Brain microvascular endothelial cell (primary cell): ENCODE measurements at regions not wholly inside any gene's neighbourhood (a gene's known extent, or its start where the extent isn't known, plus 50 kb on each side); places are given as distances from the start of the nearest gene placed in this dataset.

Experiments used
- DNase-seq: peaks from one replicate; pipeline ENCODE4 v3.0.0-alpha.2; 2020
- H3K27ac ChIP-seq: fragments of 250-450 bp; sonication (Bioruptor Pico); 2 replicates; pipeline ENCODE4 v1.5.1; 2020; ENCODE audit warnings: mild to moderate bottlenecking, moderate library complexity
- H3K27me3 ChIP-seq: fragments of 250-450 bp; sonication (Bioruptor Pico); replicated peaks from 2 replicates; pipeline ENCODE4 v1.5.1; 2020; ENCODE audit warnings: mild to moderate bottlenecking
- H3K36me3 ChIP-seq: fragments of 250-450 bp; sonication (Bioruptor Pico); replicated peaks from 2 replicates; pipeline ENCODE4 v1.5.1; 2020; ENCODE audit warnings: mild to moderate bottlenecking
- H3K4me3 ChIP-seq: 2 replicates; pipeline ENCODE4 v1.5.1; 2011; ENCODE audit warnings: low read depth, mild to moderate bottlenecking, control low read depth, low read length, moderate library complexity
- in situ Hi-C: cut with HindIII; loops from 2 replicates; pipeline ENCODE4 v1.10.0; 2017; ENCODE audit warnings: low sequenced_read_pairs, low pct_ligation_motif_present
- TF ChIP-seq, protein P1 (sequence below): IDR thresholded peaks from 2 replicates; pipeline ENCODE4 v1.5.1; 2011; ENCODE audit warnings: low read depth, mild to moderate bottlenecking, moderate library complexity, low read length, control low read depth, inconsistent platforms; ENCODE audit errors: missing control alignments

DNA sequence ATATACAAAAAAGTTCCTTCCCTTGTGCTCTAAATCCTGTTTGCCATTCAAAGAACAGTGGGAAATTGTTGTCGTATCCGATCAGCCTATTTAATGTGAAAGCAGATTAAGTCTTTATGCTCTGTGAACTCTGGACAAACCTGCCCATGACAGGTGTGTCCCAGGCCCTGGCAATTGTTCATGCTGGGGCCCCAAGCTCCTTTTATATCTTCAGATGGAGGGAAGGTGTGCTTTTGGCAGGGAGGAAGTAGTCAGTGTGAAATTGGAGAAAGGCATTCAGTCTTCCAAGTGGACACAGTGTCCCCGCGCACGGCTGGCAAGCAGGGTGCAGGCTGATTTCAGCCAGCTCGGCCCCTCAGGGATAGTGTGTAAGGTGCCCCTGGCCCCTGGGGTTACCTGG, 135.1 kb upstream of the F3 start:
- TF ChIP-seq, protein P1, sequence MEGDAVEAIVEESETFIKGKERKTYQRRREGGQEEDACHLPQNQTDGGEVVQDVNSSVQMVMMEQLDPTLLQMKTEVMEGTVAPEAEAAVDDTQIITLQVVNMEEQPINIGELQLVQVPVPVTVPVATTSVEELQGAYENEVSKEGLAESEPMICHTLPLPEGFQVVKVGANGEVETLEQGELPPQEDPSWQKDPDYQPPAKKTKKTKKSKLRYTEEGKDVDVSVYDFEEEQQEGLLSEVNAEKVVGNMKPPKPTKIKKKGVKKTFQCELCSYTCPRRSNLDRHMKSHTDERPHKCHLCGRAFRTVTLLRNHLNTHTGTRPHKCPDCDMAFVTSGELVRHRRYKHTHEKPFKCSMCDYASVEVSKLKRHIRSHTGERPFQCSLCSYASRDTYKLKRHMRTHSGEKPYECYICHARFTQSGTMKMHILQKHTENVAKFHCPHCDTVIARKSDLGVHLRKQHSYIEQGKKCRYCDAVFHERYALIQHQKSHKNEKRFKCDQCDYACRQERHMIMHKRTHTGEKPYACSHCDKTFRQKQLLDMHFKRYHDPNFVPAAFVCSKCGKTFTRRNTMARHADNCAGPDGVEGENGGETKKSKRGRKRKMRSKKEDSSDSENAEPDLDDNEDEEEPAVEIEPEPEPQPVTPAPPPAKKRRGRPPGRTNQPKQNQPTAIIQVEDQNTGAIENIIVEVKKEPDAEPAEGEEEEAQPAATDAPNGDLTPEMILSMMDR = no peak
- Histone ChIP-seq H3K36me3 (no peaks in the 10 kb centered on the region), H3K4me3 (no peak overlapping the region), H3K27me3 (no peaks in the 10 kb centered on the region), H3K27ac (no peak overlapping the region)
- DNase-seq = no peak
- in situ Hi-C loops = no loop called here

DNA sequence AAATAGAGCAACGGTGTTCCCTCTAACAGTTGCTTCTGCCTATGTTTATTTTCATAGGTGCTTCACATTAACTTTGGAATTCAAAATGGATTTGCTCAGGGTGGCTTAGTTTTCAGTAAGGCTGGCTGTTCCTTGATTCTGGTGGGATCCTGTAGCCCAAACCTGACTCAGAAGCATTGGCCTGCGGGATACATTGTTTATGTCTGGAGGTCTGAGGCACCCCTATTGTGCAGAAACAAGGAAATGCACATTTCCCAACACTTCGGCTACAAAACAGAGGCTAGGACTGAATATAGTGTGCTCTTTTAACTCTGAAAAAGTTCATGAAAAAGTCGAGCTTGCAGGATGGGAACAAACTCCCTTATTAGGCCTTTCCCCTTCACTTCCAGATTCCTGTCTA, 133.8 kb upstream of the F3 start:
- no peak overlapping the region for H3K27ac ChIP-seq
- no peak for DNase-seq
- in situ Hi-C loops = no loop called here
- TF ChIP-seq, protein P1 = no peak
- no peaks in the 10 kb centered on the region for H3K36me3 ChIP-seq
- H3K4me3 ChIP-seq = no peak overlapping the region
- H3K27me3 ChIP-seq = no peaks in the 10 kb centered on the region

DNA sequence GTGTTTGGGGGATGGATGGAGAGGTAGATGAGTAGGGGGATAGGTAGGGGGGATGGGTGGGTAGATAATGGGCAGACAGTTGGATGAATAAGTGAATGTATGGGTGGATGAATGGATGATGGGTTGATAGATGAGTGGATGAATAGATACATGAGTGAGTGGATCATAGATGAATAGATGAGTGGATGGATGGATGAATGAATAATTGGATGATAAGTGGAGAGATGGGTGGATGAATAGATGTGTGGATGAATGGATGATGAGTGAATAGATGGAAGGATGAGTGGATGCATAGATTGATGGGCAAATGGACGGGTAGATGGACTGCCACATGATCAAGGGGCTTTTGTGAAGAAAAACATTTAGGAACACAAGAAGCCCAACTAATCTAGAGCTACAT, 133.3 kb upstream of the F3 start:
- no peaks in the 10 kb centered on the region for H3K27me3 ChIP-seq
- no peak for DNase-seq
- TF ChIP-seq, protein P1 = no peak
- in situ Hi-C loops = no loop called here
- no peak overlapping the region for H3K4me3 ChIP-seq
- no peak overlapping the region for H3K27ac ChIP-seq
- H3K36me3 ChIP-seq = no peaks in the 10 kb centered on the region

DNA sequence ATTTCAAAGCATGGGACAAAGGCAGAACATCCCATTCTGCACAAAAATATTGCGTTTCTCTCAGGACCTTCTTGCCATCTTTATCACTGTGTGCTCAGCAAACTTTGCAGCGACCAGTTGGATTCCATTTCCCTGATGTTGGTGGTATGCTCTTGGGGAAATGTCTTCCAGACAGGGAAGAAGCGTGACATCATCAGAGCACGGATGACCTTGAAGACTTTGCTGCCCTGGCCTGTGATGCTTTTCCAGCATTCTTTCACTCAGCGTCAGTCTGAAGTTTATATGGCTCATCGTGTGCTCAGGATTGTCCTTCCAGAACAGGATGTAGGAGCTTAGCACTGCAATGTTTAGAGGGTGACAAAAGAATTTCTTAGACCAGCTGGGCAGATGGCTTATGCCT, 131.4 kb upstream of the F3 start:
- in situ Hi-C loops = no loop called here
- Histone ChIP-seq H3K4me3 (no peak overlapping the region), H3K27ac (no peak overlapping the region), H3K36me3 (no peaks in the 10 kb centered on the region), H3K27me3 (no peaks in the 10 kb centered on the region)
- DNase-seq = peak; percentile 63
- TF ChIP-seq, protein P1 = no peak

DNA sequence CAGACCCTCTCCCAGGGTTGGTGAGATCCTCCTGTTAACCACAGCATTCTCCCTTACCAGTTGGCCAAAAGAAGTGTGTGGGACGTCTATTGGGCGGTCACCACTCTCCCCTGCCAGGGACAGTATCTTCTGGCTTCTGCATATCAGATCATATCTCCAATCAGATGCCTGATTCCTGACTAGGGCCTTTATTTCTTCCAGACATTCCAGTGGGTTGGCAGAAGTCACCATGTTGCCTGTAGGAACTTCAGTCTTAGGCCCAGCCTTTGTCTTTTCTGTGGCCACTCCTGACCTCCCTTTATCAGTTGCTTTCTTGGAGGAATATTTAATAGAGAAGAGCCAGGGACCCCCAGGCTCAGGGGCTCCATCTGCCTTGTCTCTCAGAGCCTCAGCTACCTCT, 130.4 kb upstream of the F3 start:
- Histone ChIP-seq H3K4me3 (no peak overlapping the region), H3K36me3 (no peaks in the 10 kb centered on the region), H3K27ac (no peak overlapping the region), H3K27me3 (no peaks in the 10 kb centered on the region)
- in situ Hi-C loops = no loop called here
- TF ChIP-seq, protein P1 = no peak
- DNase-seq = no peak

DNA sequence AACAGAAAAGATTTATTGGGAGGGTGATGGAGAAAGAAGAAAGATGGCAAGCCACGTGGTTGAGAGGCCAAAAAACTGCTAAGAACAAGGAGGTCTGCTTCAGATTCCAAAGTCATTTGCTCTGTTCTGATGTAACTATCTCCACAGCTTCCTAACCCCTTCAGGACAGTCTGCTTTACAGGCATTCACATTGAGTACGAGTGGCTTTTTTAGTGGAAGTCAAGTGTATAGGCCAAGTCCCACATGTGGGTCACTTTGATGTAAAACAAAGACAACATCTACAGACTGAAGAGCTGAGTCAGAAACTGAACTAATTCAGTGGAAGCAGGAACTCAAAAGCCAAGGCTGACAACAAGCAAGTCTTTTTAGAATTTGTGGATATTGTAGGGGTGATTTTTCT, 128.7 kb upstream of the F3 start:
- in situ Hi-C loops = no loop called here
- no peak overlapping the region for H3K27ac ChIP-seq
- DNase-seq = no peak

More for the DNA sequence above, 128.7 kb upstream of the F3 start:
- TF ChIP-seq, protein P1 = no peak
- no peaks in the 10 kb centered on the region for H3K27me3 ChIP-seq
- no peak overlapping the region for H3K4me3 ChIP-seq
- no peaks in the 10 kb centered on the region for H3K36me3 ChIP-seq
